HepG2 (cell line): ENCODE measurements at regions not wholly inside any gene's neighbourhood (a gene's known extent, or its start where the extent isn't known, plus 50 kb on each side); places are given as distances from the start of the nearest gene placed in this dataset.
A peak's percentile ranks its signal among the peaks of the same experiment; 100 is the strongest.

Source experiments
- ATAC-seq: fragments of 200-7000 bp; cut with Tn5 transposase; 3 replicates; pipeline ENCODE4 v1.9.1; 2020; ENCODE audit warnings: mild to moderate bottlenecking, moderate library complexity
- BruUV-seq: library from RNA; stranded (reverse); fragments of 400-500 nt; replicated peaks from 2 replicates; lab custom pipeline; 2021; lab: Mats Ljungman, UMichigan
- CTCF ChIA-PET: fragments of 300-600 bp; formaldehyde crosslinking; extraction: SDS; loops from one replicate; lab custom pipeline; 2021; ENCODE audit warnings: low total read pairs, inconsistent platforms, low intra/inter-chr PET ratio; lab: Yijun Ruan, JAX
- POLR2A ChIA-PET: fragments of 350-600 bp; sonication (Branson Sonifier 250); formaldehyde crosslinking; loops from one replicate; lab custom pipeline; 2020; ENCODE audit warnings: antibody characterized with exemption, inconsistent platforms; lab: Yijun Ruan, JAX
- DNase-seq: peaks from one replicate; pipeline ENCODE4 v3.0.0-alpha.2; 2015; ENCODE audit warnings: low spot score
- FAIRE-seq: peaks from 3 replicates; lab custom pipeline; 2011; peaks lifted over from hg19 to GRCh38; lab: Jason Lieb, UNC
- H2AFZ ChIP-seq: one replicate; pipeline ENCODE4 v1.6.1; 2011; ENCODE audit warnings: low read length, inconsistent platforms
- H3K27ac ChIP-seq: fragments of 300-600 bp; 3 replicates; pipeline ENCODE4 v1.8.0; 2011; ENCODE audit warnings: mixed run types, mild to moderate bottlenecking, mixed read lengths, low read length, inconsistent platforms; ENCODE audit not compliant: insufficient read depth; ENCODE audit errors: extremely low read length
- H3K27me3 ChIP-seq, 2 experiments: fragments of 200-600 bp in 1 of 2; 2 replicates in 1 of 2; 3 replicates in 1 of 2; pipeline versions ENCODE4 v1.6.0 to v1.8.0; 2011; ENCODE audit warnings: low read length in 2 of 2, mild to moderate bottlenecking in 2 of 2, moderate library complexity in 2 of 2, inconsistent platforms in 1 of 2; ENCODE audit not compliant: insufficient read depth in 2 of 2, control insufficient read depth in 1 of 2
- H3K36me3 ChIP-seq, 2 experiments: fragments of 200-600 bp in 1 of 2; replicated peaks in 1 of 2; 2 replicates in 1 of 2; 3 replicates in 1 of 2; pipeline versions ENCODE4 v1.5.1 to v1.8.0; 2011; ENCODE audit warnings: low read length in 2 of 2, inconsistent platforms in 1 of 2; ENCODE audit not compliant: insufficient read depth in 2 of 2, control insufficient read depth in 1 of 2
- H3K4me1 ChIP-seq: 2 replicates; pipeline ENCODE4 v1.5.1; 2012; ENCODE audit warnings: low read length, inconsistent platforms; ENCODE audit not compliant: insufficient read depth
- H3K4me2 ChIP-seq: 2 replicates; pipeline ENCODE4 v1.6.0; 2011; ENCODE audit warnings: low read depth, low read length, inconsistent platforms
- H3K4me3 ChIP-seq, 3 experiments: fragments of 200-600 bp in 1 of 3; sonication (generic), shearing (Covaris generic) in 1 of 3; replicated peaks in 1 of 3; 2 replicates each; pipeline ENCODE4 v1.5.1; 2011 to 2016; ENCODE audit warnings: low read length in 3 of 3, inconsistent platforms in 2 of 3, low read depth in 2 of 3, mild to moderate bottlenecking in 2 of 3, control low read depth in 1 of 3, mixed read lengths in 1 of 3; ENCODE audit not compliant: insufficient read depth in 1 of 3
- H3K79me2 ChIP-seq: one replicate; pipeline ENCODE4 v1.6.1; 2011; ENCODE audit warnings: low read length, inconsistent platforms; ENCODE audit not compliant: insufficient read depth
- H3K9ac ChIP-seq: 2 replicates; pipeline ENCODE4 v1.6.0; 2011; ENCODE audit warnings: mild to moderate bottlenecking, low read depth, low read length, inconsistent platforms; ENCODE audit not compliant: insufficient read depth
- H3K9me3 ChIP-seq: 2 replicates; pipeline ENCODE4 v1.5.1; 2012; ENCODE audit warnings: mild to moderate bottlenecking, low read length
- H4K20me1 ChIP-seq: 2 replicates; pipeline ENCODE4 v1.6.0; 2011; ENCODE audit warnings: inconsistent platforms, mild to moderate bottlenecking, low read length, moderate library complexity; ENCODE audit not compliant: insufficient read depth
- CBX5 ChIP-seq: sonication (generic); formaldehyde crosslinking; IDR thresholded peaks from 2 replicates; pipeline ENCODE4 v1.4.0; 2020; ENCODE audit warnings: missing genetic modification reagents, borderline replicate concordance
- EEA1 ChIP-seq: sonication (generic); formaldehyde crosslinking; IDR thresholded peaks from 2 replicates; pipeline ENCODE4 v1.5.1; 2020; ENCODE audit warnings: mild to moderate bottlenecking, missing genetic modification reagents, borderline replicate concordance
- ELF1 ChIP-seq: sonication (generic); formaldehyde crosslinking; IDR thresholded peaks from 2 replicates; pipeline ENCODE4 v1.4.0; 2020; ENCODE audit warnings: missing genetic modification reagents
- FOSL2 ChIP-seq: sonication (generic); formaldehyde crosslinking; IDR thresholded peaks from 2 replicates; pipeline ENCODE4 v1.4.0; 2020; ENCODE audit warnings: missing genetic modification reagents
- HMG20B ChIP-seq: conservative IDR thresholded peaks from 2 replicates; pipeline ENCODE4 v1.6.1; 2016; ENCODE audit warnings: missing genetic modification reagents, missing compliant biosample characterization
- HNF4G ChIP-seq, 2 experiments: sonication (generic) in 1 of 2; formaldehyde crosslinking in 1 of 2; IDR thresholded peaks; 2 replicates each; pipeline versions ENCODE4 v1.4.0 to v1.6.1; 2011 to 2020; ENCODE audit warnings: borderline replicate concordance in 2 of 2, low read depth in 2 of 2, mild to moderate bottlenecking in 2 of 2, low read length in 1 of 2, missing genetic modification reagents in 1 of 2, moderate library complexity in 1 of 2
- PHB2 ChIP-seq: fragments of 450-650 bp; IDR thresholded peaks from 2 replicates; pipeline ENCODE4 v1.6.1; 2018; ENCODE audit not compliant: partially characterized antibody
- SP140L ChIP-seq: sonication (generic); formaldehyde crosslinking; IDR thresholded peaks from 2 replicates; pipeline ENCODE4 v1.4.0; 2020; ENCODE audit warnings: missing genetic modification reagents, borderline replicate concordance
- STAT5B ChIP-seq: sonication (generic); formaldehyde crosslinking; IDR thresholded peaks from 2 replicates; pipeline ENCODE4 v1.4.0; 2020; ENCODE audit warnings: missing genetic modification reagents
- ZNF230 ChIP-seq: sonication (generic); formaldehyde crosslinking; IDR thresholded peaks from 2 replicates; pipeline ENCODE4 v1.4.0; 2020; ENCODE audit warnings: mild to moderate bottlenecking, missing genetic modification reagents
- ZNF44 ChIP-seq: sonication (generic); formaldehyde crosslinking; IDR thresholded peaks from 2 replicates; pipeline ENCODE4 v1.5.1; 2020; ENCODE audit warnings: mild to moderate bottlenecking, missing genetic modification reagents
- ZNF501 ChIP-seq: sonication (generic); formaldehyde crosslinking; IDR thresholded peaks from 2 replicates; pipeline ENCODE4 v1.5.1; 2020; ENCODE audit warnings: mild to moderate bottlenecking, moderate library complexity, missing genetic modification reagents
- ZNF768 ChIP-seq: sonication (generic); formaldehyde crosslinking; IDR thresholded peaks from 2 replicates; pipeline ENCODE4 v1.4.0; 2020; ENCODE audit warnings: missing genetic modification reagents
- ZNF788 ChIP-seq: sonication (generic); formaldehyde crosslinking; IDR thresholded peaks from 2 replicates; pipeline ENCODE4 v1.5.0; 2020; ENCODE audit warnings: mild to moderate bottlenecking, missing genetic modification reagents, borderline replicate concordance
- WGBS: methylation state at CpG from one replicate; pipeline ENCODE4 v1.1.6; 2017; ENCODE audit warnings: low lambda C conversion rate; 5-methylcytosine and 5-hydroxymethylcytosine counted together
- in situ Hi-C: cut with HindIII; loops from 2 replicates; pipeline ENCODE4 v1.10.0; 2017; ENCODE audit warnings: low pct_unique_long_range_greater_than_20kb; ENCODE audit not compliant: extremely low pct_ligation_motif_present
- intact Hi-C: fragments of 100-400 bp; cut with micrococcal nuclease; formaldehyde crosslinking; loops from one replicate; pipeline ENCODE4 v1.10.0; 2022; ENCODE audit not compliant: unreplicated experiment
- TF ChIP-seq, protein P1 (sequence below): sonication (generic); formaldehyde crosslinking; IDR thresholded peaks from 2 replicates; pipeline ENCODE4 v1.5.1; 2020; ENCODE audit warnings: mild to moderate bottlenecking, missing genetic modification reagents

DNA sequence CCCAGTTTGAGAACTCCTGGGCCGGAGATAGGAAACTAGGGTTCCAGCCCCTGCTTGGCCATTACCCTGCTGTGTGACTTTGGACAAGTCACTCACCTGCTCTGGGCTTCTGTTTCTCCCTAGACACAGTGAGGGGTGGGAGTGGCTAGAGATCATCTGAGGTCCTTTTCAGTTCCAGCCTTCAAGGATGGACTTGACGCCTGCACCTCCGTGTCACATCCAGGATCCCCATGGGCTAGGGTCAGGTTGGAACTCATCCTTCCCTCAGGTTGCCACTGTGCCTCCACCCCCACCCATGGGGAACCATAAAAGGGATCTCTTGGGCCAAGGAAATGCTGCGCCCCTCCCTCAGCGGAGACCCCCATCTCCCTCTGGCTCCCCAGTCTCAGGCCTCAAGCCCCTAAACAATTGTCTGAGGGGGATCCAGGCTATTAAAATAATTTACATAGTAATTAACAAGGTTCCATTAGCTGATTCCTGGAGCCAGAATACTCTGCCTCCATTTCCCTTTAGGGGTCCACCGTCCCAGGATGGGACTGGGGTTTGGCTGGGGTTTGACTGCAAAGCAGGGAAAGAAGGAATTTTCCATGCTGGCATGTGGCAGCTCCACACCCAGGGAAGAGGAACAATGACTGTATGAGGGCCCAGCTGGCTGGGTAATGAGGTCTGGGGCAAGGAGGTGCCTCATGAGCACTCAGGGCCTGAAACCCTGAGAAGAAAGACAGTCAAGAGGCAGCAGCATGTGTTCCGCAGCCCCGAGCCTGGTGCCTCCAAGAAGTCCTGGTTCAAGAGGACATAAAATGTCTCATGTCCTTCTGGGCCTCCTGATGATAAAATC, 177.7 kb downstream of the SMAD6 start:
- intact Hi-C loops (no loop called here), in situ Hi-C loops (no loop called here)
- Histone ChIP-seq H3K4me3 (no peak overlapping the region), H2AFZ (no peak overlapping the region), H3K36me3 (no peaks in the 10 kb centered on the region), H3K4me1 (peaks cover 13% of the 10 kb centered on the region), H3K9ac (no peak overlapping the region), H3K27me3 (peaks cover 4 to 25% of the 10 kb centered on the region in 2 experiments; a peak in 2 of 5 replicates), H3K79me2 (no peaks in the 10 kb centered on the region), H3K9me3 (no peaks in the 10 kb centered on the region), H3K27ac (no peak overlapping the region), H4K20me1 (no peaks in the 10 kb centered on the region)
- POLR2A ChIA-PET, result no interaction called here
- no peak for ATAC-seq
- WGBS, result 48% methylated on average over 3 of the region's 8 CpGs
- no peak for DNase-seq
- CTCF ChIA-PET, result no interaction called here
- BruUV-seq, result no TSS peak
- TF ChIP-seq CBX5 (CRISPR knock-in tag) (no peak), ZNF768 (peak; percentile 88), HNF4G (IDR thresholded peaks at IDR 0.05; ENCODE audit: borderline replicate concordance, low read depth, low read length) (no peak), HNF4G (CRISPR knock-in tag; IDR thresholded peaks at IDR 0.05; ENCODE audit: borderline replicate concordance, low read depth) (no peak)
- TF ChIP-seq, all 625 proteins: peak for 1
- H3K4me2 ChIP-seq, result no peak overlapping the region
- no peak for FAIRE-seq

DNA sequence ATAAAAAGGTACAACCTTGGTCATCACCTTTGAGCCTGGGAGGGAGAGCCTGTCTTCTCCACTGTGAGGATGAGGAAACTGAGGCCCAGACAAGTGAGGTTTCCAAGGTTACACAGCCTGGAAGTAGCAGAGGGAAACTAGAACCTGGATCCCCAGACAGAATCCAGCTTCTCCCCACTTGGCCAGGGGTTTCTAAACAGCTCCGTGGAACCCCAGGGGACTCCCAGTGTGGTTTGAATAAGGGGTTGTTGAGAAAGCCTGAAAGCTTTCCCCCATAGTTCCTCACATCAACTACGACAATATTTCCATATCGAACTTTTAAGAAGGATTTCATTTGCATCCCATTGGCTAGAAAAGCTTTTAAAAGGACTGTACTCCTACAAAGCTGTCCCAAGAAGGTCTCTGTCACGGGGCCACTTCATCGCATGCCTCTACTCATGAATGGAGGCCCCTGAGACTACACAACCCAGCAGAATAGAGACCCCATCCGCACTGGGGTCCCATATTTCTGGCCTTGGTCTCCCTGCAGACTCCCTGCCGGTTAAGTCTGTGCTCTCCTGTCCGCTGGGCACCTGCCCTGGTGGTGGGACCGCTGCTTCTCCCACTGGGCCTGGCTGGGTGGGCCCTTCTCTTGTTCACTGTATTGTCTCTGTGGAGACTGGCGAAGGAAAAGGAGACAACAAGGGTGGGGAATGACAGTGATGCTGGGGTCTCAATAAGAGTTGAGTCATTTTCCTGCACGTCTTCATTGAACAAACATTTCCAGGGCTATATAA, 178.5 kb downstream of the SMAD6 start:
- H4K20me1 ChIP-seq, result no peaks in the 10 kb centered on the region
- peaks cover 4 to 27% of the 10 kb centered on the region in 2 experiments; a peak in 2 of 5 replicates for H3K27me3 ChIP-seq
- H3K4me1 ChIP-seq, result peaks cover 13% of the 10 kb centered on the region
- H3K79me2 ChIP-seq, result no peaks in the 10 kb centered on the region
- no peaks in the 10 kb centered on the region for H3K9me3 ChIP-seq
- FAIRE-seq, result no peak
- CTCF ChIA-PET, result no interaction called here
- no peak overlapping the region for H3K27ac ChIP-seq
- intact Hi-C loops (no loop called here), in situ Hi-C loops (no loop called here)
- no peak for ATAC-seq
- H3K4me3 ChIP-seq, result no peak overlapping the region
- no TSS peak for BruUV-seq
- H3K9ac ChIP-seq, result no peak overlapping the region
- DNase-seq, result no peak
- H3K36me3 ChIP-seq, result no peaks in the 10 kb centered on the region
- H2AFZ ChIP-seq, result no peak overlapping the region
- 34% methylated on average over 11 of the region's 11 CpGs for WGBS
- no peak overlapping the region for H3K4me2 ChIP-seq
- POLR2A ChIA-PET, result no interaction called here
- no peak for TF ChIP-seq ELF1 (CRISPR knock-in tag)
- no peak for TF ChIP-seq STAT5B (CRISPR knock-in tag)
- TF ChIP-seq ZNF788 (CRISPR knock-in tag), result no peak
- no peak for TF ChIP-seq PHB2
- TF ChIP-seq SP140L (CRISPR knock-in tag), result no peak
- TF ChIP-seq ZNF230 (CRISPR knock-in tag), result no peak
- TF ChIP-seq ZNF501 (CRISPR knock-in tag), result no peak
- TF ChIP-seq HMG20B, result no peak
- TF ChIP-seq ZNF44, result no peak
- TF ChIP-seq EEA1 (CRISPR knock-in tag), result no peak
- TF ChIP-seq, protein P1, sequence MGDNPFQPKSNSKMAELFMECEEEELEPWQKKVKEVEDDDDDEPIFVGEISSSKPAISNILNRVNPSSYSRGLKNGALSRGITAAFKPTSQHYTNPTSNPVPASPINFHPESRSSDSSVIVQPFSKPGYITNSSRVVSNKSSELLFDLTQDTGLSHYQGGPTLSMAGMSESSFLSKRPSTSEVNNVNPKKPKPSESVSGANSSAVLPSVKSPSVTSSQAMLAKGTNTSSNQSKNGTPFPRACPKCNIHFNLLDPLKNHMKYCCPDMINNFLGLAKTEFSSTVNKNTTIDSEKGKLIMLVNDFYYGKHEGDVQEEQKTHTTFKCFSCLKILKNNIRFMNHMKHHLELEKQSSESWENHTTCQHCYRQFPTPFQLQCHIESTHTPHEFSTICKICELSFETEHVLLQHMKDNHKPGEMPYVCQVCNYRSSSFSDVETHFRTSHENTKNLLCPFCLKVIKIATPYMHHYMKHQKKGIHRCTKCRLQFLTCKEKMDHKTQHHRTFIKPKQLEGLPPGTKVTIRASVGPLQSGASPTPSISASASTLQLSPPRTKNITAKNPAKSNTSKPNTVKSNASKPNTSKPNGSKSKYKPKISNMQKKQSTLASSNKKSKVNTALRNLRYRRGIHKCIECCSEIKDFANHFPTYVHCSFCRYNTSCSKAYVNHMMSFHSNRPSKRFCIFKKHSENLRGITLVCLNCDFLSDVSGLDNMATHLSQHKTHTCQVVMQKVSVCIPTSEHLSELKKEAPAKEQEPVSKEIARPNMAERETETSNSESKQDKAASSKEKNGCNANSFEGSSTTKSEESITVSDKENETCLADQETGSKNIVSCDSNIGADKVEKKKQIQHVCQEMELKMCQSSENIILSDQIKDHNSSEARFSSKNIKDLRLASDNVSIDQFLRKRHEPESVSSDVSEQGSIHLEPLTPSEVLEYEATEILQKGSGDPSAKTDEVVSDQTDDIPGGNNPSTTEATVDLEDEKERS (CRISPR knock-in tag), result no peak
- no peak for TF ChIP-seq FOSL2
